HEK293 (cell line): ENCODE measurements at regions not wholly inside any gene's neighbourhood (a gene's known extent, or its start where the extent isn't known, plus 50 kb on each side); places are given as distances from the start of the nearest gene placed in this dataset.

ENCODE experiments used
- CTCF ChIA-PET: fragments of 350-600 bp; formaldehyde crosslinking; extraction: SDS; loops from one replicate; lab custom pipeline; 2021; ENCODE audit warnings: antibody characterized with exemption; lab: Yijun Ruan, JAX
- POLR2A ChIA-PET: fragments of 300-600 bp; formaldehyde crosslinking; extraction: SDS; loops from one replicate; lab custom pipeline; 2020; ENCODE audit warnings: antibody characterized with exemption, inconsistent platforms; lab: Yijun Ruan, JAX
- H3K27ac ChIP-seq: fragments of 200-500 bp; sonication (Bioruptor generic); 2 replicates; pipeline ENCODE4 v1.5.1; 2014; ENCODE audit warnings: low read depth, low read length, control low read depth, inconsistent platforms; ENCODE audit errors: extremely low read depth
- H3K36me3 ChIP-seq, 2 experiments: fragments of 200-500 bp in 1 of 2; sonication (Bioruptor generic) in 1 of 2; 1 replicate in 1 of 2; 2 replicates in 1 of 2; pipeline ENCODE4 v1.5.1; 2014 to 2017; ENCODE audit warnings: inconsistent platforms in 2 of 2, low read length in 2 of 2; ENCODE audit not compliant: control insufficient read depth in 2 of 2, insufficient read depth in 1 of 2
- H3K4me1 ChIP-seq: fragments of 200-500 bp; sonication (Bioruptor generic); 2 replicates; pipeline ENCODE4 v1.5.1; 2014; ENCODE audit warnings: mild to moderate bottlenecking, low read length, inconsistent platforms; ENCODE audit not compliant: control insufficient read depth, insufficient read depth
- H3K4me3 ChIP-seq: 2 replicates; pipeline ENCODE4 v1.5.1; 2011; ENCODE audit warnings: low read depth, mild to moderate bottlenecking, control low read depth, low read length, moderate library complexity
- H3K9me3 ChIP-seq: fragments of 200-500 bp; sonication (Bioruptor generic); 2 replicates; pipeline ENCODE4 v1.5.1; 2014; ENCODE audit warnings: low read depth, low read length, inconsistent platforms; ENCODE audit not compliant: control insufficient read depth, insufficient read depth
- AEBP2 ChIP-seq: fragments of 450-650 bp; formaldehyde crosslinking; IDR thresholded peaks from 2 replicates; pipeline ENCODE4 v1.5.1; 2016; ENCODE audit warnings: missing biosample characterization, missing genetic modification characterization, borderline replicate concordance
- BCL11B ChIP-seq: fragments of 450-650 bp; formaldehyde crosslinking; IDR thresholded peaks from 2 replicates; pipeline ENCODE4 v1.5.1; 2016; ENCODE audit warnings: low read depth, missing biosample characterization, missing genetic modification characterization
- BCL6B ChIP-seq: fragments of 450-650 bp; formaldehyde crosslinking; IDR thresholded peaks from 2 replicates; pipeline ENCODE4 v1.5.1; 2017; ENCODE audit warnings: missing biosample characterization, missing genetic modification characterization
- PRDM6 ChIP-seq: fragments of 450-650 bp; formaldehyde crosslinking; IDR thresholded peaks from 2 replicates; pipeline ENCODE4 v1.5.1; 2017; ENCODE audit warnings: missing biosample characterization, missing genetic modification characterization
- ZBTB17 ChIP-seq: fragments of 450-650 bp; formaldehyde crosslinking; IDR thresholded peaks from 2 replicates; pipeline ENCODE4 v1.5.1; 2016; ENCODE audit warnings: missing biosample characterization, missing genetic modification characterization
- ZBTB20 ChIP-seq: fragments of 450-650 bp; formaldehyde crosslinking; IDR thresholded peaks from 2 replicates; pipeline ENCODE4 v1.5.1; 2016; ENCODE audit warnings: missing biosample characterization, missing genetic modification characterization
- ZNF18 ChIP-seq: fragments of 450-650 bp; formaldehyde crosslinking; IDR thresholded peaks from 2 replicates; pipeline ENCODE4 v1.5.1; 2016; ENCODE audit warnings: missing biosample characterization, missing genetic modification characterization
- ZNF24 ChIP-seq: fragments of 450-650 bp; formaldehyde crosslinking; IDR thresholded peaks from 2 replicates; pipeline ENCODE4 v1.5.1; 2016; ENCODE audit warnings: missing biosample characterization, missing genetic modification characterization
- ZNF335 ChIP-seq: fragments of 450-650 bp; formaldehyde crosslinking; conservative IDR thresholded peaks from 2 replicates; pipeline ENCODE4 v1.5.1; 2016; ENCODE audit warnings: missing biosample characterization, missing genetic modification characterization
- ZNF37A ChIP-seq: fragments of 450-650 bp; IDR thresholded peaks from 2 replicates; pipeline ENCODE4 v1.5.1; 2018; ENCODE audit warnings: missing biosample characterization, missing genetic modification characterization
- ZNF449 ChIP-seq: fragments of 450-650 bp; formaldehyde crosslinking; IDR thresholded peaks from 2 replicates; pipeline ENCODE4 v1.5.1; 2017; ENCODE audit warnings: missing biosample characterization, mild to moderate bottlenecking, missing genetic modification characterization, moderate library complexity
- ZNF585B ChIP-seq: fragments of 450-650 bp; formaldehyde crosslinking; IDR thresholded peaks from 2 replicates; pipeline ENCODE4 v1.5.1; 2016; ENCODE audit warnings: missing biosample characterization, missing genetic modification characterization
- ZNF639 ChIP-seq: fragments of 450-650 bp; formaldehyde crosslinking; IDR thresholded peaks from 2 replicates; pipeline ENCODE4 v1.5.1; 2016; ENCODE audit warnings: missing biosample characterization, missing genetic modification characterization
- ZNF707 ChIP-seq: fragments of 450-650 bp; formaldehyde crosslinking; IDR thresholded peaks from 2 replicates; pipeline ENCODE4 v1.5.1; 2016; ENCODE audit warnings: missing biosample characterization, missing genetic modification characterization

- no peak for TF ChIP-seq ZNF37A
- TF ChIP-seq ZNF639 (tag by site-specific recombination) = no peak
- no peak for TF ChIP-seq ZNF585B (tag by site-specific recombination)
- TF ChIP-seq ZBTB20 (tag by site-specific recombination) = no peak
- H3K4me1 ChIP-seq = peaks cover 17% of the 10 kb centered on the region; the same call in 1 of the 2 replicates
- H3K27ac ChIP-seq = no peak overlapping the region
- ChIA-PET POLR2A (no interaction called here), CTCF (interaction anchor here (0.6 to 1.2 kb wide), 2 partner anchors 144 to 181 kb away, joined by 4 to 7 read pairs; no protein-coding TSS in a partner anchor)
- H3K4me3 ChIP-seq = no peak overlapping the region
- no peaks in the 10 kb centered on the region for H3K9me3 ChIP-seq
- no peaks in the 10 kb centered on the region for H3K36me3 ChIP-seq
These were observed 69.7 kb upstream of the RGL1 start for GRCh38 chr1:183735069-183735860.

- TF ChIP-seq BCL6B (tag by site-specific recombination) (peak; percentile 58; the same call in 1 of the 2 replicates), PRDM6 (peak; percentile 41), ZNF707 (tag by site-specific recombination) (no peak), ZNF449 (tag by site-specific recombination) (peak; percentile 96), ZNF335 (peak; percentile 27; the same call in 1 of the 2 replicates), ZNF18 (tag by site-specific recombination) (no peak), ZNF24 (tag by site-specific recombination) (no peak), BCL11B (no peak), ZBTB17 (tag by site-specific recombination) (peak; percentile 49), AEBP2 (tag by site-specific recombination) (no peak)
- Histone ChIP-seq H3K4me3 (no peak overlapping the region), H3K4me1 (peaks cover 17% of the 10 kb centered on the region; the same call in 1 of the 2 replicates), H3K36me3 (no peaks in the 10 kb centered on the region), H3K9me3 (no peaks in the 10 kb centered on the region), H3K27ac (no peak overlapping the region)
- ChIA-PET CTCF (interaction anchor here (0.7 to 1.2 kb wide), 3 partner anchors 18 to 79 kb away, joined by 3 to 4 read pairs (median 4); no protein-coding TSS in a partner anchor), POLR2A (no interaction called here)
These were observed 70.3 kb upstream of the RGL1 start for GRCh38 chr1:183734543-183735036.
